HepG2 (cell line): ENCODE measurements at regions not wholly inside any gene's neighbourhood (a gene's known extent, or its start where the extent isn't known, plus 50 kb on each side); places are given as distances from the start of the nearest gene placed in this dataset.

ENCODE experiments used
- MATR3 ChIP-seq: sonication (generic); formaldehyde crosslinking; IDR thresholded peaks from 2 replicates; pipeline ENCODE4 v1.4.0; 2020; ENCODE audit warnings: missing genetic modification reagents
- NFE2 ChIP-seq: sonication (generic); formaldehyde crosslinking; IDR thresholded peaks from 2 replicates; pipeline ENCODE4 v1.4.0; 2020; ENCODE audit warnings: missing genetic modification reagents
- TAF15 ChIP-seq: fragments of 200-400 bp; formaldehyde crosslinking; IDR thresholded peaks from one replicate; pipeline ENCODE4 v1.6.1; 2018; ENCODE audit warnings: mild to moderate bottlenecking, low read depth, low read length; ENCODE audit not compliant: poor library complexity, severe bottlenecking
- ZNF75D ChIP-seq: sonication (generic); formaldehyde crosslinking; IDR thresholded peaks from 2 replicates; pipeline ENCODE4 v1.8.1; 2023; ENCODE audit warnings: missing genetic modification reagents, mild to moderate bottlenecking, borderline replicate concordance
- TF ChIP-seq, protein P1 (sequence below): sonication (generic); formaldehyde crosslinking; IDR thresholded peaks from 2 replicates; pipeline ENCODE4 v1.5.0; 2020; ENCODE audit warnings: mild to moderate bottlenecking, missing genetic modification reagents
- TF ChIP-seq, protein P2 (sequence below): sonication (generic); formaldehyde crosslinking; IDR thresholded peaks from one replicate; pipeline ENCODE4 v1.5.1; 2020; ENCODE audit warnings: mild to moderate bottlenecking, missing genetic modification reagents; ENCODE audit errors: not compliant biosample characterization

DNA sequence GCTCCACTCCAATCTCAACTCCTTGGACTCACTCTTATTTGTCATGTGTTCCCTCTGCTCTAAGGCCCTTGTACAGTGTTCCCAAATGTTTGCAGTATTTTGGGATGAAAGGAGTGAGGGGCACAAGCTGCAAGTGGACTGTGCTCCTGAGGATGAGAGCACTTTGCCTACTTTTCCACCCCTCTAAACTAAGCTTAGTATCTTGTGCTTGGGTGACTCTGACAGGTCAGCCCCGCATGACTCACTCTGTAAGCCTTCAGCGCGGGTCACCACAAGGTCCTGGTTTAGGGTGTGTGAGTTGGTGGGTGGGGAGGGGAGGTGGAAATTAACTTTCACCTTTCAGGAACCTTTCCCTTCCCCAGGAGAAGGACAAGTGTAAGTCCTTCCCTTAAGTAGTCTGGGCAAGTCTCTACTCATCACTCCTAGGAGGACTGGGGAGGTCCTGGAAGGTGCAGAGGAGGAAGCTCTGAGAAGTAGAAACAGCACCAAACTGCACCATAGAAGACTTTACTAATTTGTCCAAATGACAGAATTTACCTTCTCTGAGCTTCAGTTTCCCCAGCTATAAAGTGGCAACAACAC, 68.8 kb upstream of the EPB41L1 start (continued):
- TF ChIP-seq TAF15 = no peak
- TF ChIP-seq ZNF75D = peak; percentile 35; the same call in 1 of the 2 replicates
- TF ChIP-seq, protein P1, sequence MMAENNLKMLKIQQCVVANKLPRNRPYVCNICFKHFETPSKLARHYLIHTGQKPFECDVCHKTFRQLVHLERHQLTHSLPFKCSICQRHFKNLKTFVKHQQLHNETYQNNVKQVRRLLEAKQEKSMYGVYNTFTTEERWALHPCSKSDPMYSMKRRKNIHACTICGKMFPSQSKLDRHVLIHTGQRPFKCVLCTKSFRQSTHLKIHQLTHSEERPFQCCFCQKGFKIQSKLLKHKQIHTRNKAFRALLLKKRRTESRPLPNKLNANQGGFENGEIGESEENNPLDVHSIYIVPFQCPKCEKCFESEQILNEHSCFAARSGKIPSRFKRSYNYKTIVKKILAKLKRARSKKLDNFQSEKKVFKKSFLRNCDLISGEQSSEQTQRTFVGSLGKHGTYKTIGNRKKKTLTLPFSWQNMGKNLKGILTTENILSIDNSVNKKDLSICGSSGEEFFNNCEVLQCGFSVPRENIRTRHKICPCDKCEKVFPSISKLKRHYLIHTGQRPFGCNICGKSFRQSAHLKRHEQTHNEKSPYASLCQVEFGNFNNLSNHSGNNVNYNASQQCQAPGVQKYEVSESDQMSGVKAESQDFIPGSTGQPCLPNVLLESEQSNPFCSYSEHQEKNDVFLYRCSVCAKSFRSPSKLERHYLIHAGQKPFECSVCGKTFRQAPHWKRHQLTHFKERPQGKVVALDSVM (CRISPR knock-in tag) = no peak
- no peak for TF ChIP-seq MATR3 (CRISPR knock-in tag)
- no peak for TF ChIP-seq NFE2 (CRISPR knock-in tag)
- TF ChIP-seq, protein P2, sequence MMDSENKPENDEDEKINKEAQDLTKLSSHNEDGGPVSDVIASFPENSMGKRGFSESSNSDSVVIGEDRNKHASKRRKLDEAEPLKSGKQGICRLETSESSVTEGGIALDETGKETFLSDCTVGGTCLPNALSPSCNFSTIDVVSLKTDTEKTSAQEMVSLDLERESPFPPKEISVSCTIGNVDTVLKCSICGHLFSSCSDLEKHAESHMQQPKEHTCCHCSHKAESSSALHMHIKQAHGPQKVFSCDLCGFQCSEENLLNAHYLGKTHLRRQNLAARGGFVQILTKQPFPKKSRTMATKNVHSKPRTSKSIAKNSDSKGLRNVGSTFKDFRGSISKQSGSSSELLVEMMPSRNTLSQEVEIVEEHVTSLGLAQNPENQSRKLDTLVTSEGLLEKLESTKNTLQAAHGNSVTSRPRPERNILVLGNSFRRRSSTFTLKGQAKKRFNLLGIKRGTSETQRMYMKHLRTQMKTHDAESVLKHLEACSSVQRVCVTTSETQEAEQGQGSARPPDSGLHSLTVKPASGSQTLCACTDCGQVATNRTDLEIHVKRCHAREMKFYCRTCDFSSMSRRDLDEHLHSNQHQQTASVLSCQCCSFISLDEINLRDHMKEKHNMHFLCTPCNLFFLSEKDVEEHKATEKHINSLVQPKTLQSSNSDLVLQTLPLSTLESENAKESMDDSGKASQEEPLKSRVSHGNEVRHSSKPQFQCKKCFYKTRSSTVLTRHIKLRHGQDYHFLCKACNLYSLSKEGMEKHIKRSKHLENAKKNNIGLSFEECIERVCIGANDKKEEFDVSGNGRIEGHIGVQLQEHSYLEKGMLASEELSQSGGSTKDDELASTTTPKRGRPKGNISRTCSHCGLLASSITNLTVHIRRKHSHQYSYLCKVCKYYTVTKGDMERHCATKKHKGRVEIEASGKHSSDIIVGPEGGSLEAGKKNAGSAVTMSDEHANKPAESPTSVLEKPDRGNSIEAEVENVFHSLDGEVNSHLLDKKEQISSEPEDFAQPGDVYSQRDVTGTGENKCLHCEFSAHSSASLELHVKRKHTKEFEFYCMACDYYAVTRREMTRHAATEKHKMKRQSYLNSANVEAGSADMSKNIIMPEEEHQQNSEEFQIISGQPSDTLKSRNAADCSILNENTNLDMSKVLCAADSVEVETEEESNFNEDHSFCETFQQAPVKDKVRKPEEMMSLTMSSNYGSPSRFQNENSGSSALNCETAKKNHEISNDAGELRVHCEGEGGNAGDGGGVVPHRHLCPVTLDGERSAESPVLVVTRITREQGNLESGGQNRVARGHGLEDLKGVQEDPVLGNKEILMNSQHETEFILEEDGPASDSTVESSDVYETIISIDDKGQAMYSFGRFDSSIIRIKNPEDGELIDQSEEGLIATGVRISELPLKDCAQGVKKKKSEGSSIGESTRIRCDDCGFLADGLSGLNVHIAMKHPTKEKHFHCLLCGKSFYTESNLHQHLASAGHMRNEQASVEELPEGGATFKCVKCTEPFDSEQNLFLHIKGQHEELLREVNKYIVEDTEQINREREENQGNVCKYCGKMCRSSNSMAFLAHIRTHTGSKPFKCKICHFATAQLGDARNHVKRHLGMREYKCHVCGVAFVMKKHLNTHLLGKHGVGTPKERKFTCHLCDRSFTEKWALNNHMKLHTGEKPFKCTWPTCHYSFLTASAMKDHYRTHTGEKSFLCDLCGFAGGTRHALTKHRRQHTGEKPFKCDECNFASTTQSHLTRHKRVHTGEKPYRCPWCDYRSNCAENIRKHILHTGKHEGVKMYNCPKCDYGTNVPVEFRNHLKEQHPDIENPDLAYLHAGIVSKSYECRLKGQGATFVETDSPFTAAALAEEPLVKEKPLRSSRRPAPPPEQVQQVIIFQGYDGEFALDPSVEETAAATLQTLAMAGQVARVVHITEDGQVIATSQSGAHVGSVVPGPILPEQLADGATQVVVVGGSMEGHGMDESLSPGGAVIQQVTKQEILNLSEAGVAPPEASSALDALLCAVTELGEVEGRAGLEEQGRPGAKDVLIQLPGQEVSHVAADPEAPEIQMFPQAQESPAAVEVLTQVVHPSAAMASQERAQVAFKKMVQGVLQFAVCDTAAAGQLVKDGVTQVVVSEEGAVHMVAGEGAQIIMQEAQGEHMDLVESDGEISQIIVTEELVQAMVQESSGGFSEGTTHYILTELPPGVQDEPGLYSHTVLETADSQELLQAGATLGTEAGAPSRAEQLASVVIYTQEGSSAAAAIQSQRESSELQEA (CRISPR knock-in tag) = no peak
